ENCODE measurements at regions not wholly inside any gene's neighbourhood (a gene's known extent, or its start where the extent isn't known, plus 50 kb on each side); places are given as distances from the start of the nearest gene placed in this dataset.

DNA sequence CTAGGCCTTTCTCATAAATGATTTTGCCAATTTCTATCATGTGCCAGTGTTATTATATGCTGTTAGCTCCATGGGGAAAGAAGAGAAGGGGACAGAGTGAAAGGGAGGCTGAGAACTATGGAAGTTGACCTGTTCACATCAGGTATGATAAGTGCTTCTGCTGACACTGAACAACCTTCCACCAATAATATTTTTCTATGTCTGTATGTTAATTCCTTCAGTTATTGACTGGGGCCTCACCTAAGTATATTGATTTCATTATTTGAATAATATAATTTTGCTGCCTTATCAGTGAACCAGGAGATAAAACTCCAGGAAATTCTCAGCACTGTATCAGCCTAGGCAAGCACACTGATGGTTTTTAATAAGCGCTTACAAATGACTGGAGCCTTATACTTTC lies 262.8 kb downstream of the SNCA start:
- Histone ChIP-seq H3K4me1 (ENCODE audit: control insufficient read depth, insufficient read depth, low read length) (no peaks in the 10 kb centered on the region), H3K9me3 (ENCODE audit: control insufficient read depth, low read length) (no peaks in the 10 kb centered on the region), H3K4me3 (ENCODE audit: low read length) (no peak overlapping the region), H3K27ac (ENCODE audit: low read length) (no peak overlapping the region), H3K27me3 (ENCODE audit: control insufficient read depth, insufficient read depth) (no peaks in the 10 kb centered on the region)
- DNase-seq (no peak), ATAC-seq (no peak)
- WGBS: 96% methylated on average over 1 of the region's 1 CpG
- intact Hi-C loops (cut with DNase I): no loop called here

DNA sequence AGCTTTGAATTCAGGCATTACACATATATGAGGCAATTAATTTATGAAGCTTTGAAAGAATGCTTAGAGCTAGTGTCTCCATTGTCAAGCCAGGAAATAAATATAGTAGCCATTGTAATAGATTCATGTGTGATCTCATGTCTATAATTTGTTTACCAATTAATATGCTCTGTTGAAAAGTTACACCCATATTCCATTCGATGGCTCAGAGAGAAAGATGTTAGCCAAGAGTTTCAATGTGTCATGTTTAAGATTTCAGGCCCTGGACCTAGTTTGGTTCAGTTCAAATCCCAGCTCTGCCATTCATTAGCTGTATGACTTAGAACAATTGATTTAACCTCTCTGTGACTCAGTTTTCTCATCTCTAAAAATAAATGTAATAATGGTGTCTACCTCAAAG lies 263.3 kb downstream of the SNCA start:
- no peak for ATAC-seq
- Histone ChIP-seq H3K4me1 (ENCODE audit: control insufficient read depth, insufficient read depth, low read length) (no peaks in the 10 kb centered on the region), H3K27ac (ENCODE audit: low read length) (no peak overlapping the region), H3K9me3 (ENCODE audit: control insufficient read depth, low read length) (no peaks in the 10 kb centered on the region), H3K27me3 (ENCODE audit: control insufficient read depth, insufficient read depth) (no peaks in the 10 kb centered on the region), H3K4me3 (ENCODE audit: low read length) (no peak overlapping the region)
- intact Hi-C loops (cut with DNase I): no loop called here
- DNase-seq: no peak
- WGBS: 60% methylated on average over 1 of the region's 1 CpG

DNA sequence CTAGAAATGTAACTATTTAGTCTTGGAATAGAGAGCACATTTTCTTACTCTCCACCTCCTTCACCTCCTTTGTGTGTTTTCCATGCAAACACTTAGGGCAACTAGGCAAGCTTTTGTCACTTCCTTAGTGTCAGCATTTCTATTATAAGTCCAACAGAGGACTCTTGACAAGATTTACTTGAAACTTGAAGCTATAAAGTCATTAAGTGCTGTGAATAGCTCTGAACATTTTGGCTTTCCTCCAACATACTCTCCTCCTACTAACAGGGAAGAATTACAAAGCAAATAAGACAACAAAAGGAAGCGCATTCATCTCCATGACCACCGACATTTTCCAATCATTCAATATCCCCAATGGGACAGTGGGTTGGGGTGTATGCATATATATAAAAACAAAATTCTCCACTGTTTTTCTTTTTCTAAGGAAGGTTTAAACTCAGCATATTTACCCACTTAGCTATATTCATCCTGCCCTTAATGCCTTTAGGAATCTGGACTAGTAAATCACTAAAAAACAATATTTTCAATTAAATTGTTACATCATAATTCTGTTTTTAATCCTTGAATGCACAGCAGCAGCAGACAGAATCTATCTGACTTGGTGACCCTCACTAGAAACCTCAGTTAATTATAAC lies 264.6 kb downstream of the SNCA start:
- H3K27me3 ChIP-seq (ENCODE audit: control insufficient read depth, insufficient read depth): no peaks in the 10 kb centered on the region
- intact Hi-C loops (cut with DNase I): no loop called here
- WGBS: 44% methylated on average over 2 of the region's 2 CpGs

DNA sequence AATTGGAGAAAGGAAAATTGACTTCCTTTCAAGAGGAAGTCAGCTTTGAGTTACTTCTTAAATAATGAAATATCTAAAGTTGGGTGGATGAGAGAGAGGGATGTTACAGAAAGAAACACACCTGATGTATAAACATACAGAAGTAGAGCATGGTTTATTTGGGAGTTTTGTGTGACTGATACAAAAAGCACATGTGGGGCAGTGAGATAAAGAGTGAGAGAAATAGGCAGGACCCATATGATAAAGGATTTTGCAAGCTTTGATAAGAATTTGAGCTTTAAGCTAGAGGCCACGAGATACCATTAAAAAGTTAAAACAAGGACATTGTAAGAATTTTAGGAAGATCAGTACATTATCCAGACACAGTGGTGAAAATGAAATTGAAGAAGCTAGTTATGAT lies 263.3 kb upstream of the GPRIN3 start:
- no peaks in the 10 kb centered on the region for H3K4me1 ChIP-seq (ENCODE audit: control insufficient read depth, insufficient read depth, low read length)
- no peaks in the 10 kb centered on the region for H3K27me3 ChIP-seq (ENCODE audit: control insufficient read depth, insufficient read depth)
- H3K9me3 ChIP-seq (ENCODE audit: control insufficient read depth, low read length): no peaks in the 10 kb centered on the region
- no peak overlapping the region for H3K4me3 ChIP-seq (ENCODE audit: low read length)
- ATAC-seq (no peak), DNase-seq (no peak)
- WGBS: 62% methylated on average over 1 of the region's 1 CpG
- intact Hi-C loops (cut with DNase I): no loop called here
- H3K27ac ChIP-seq (ENCODE audit: low read length): no peak overlapping the region

More for the DNA sequence above, 264.6 kb downstream of the SNCA start:
- no peak overlapping the region for H3K27ac ChIP-seq (ENCODE audit: low read length)
- H3K9me3 ChIP-seq (ENCODE audit: control insufficient read depth, low read length): no peaks in the 10 kb centered on the region
- no peak for DNase-seq
- no peak for ATAC-seq
- H3K4me3 ChIP-seq (ENCODE audit: low read length): no peak overlapping the region
- no peaks in the 10 kb centered on the region for H3K4me1 ChIP-seq (ENCODE audit: control insufficient read depth, insufficient read depth, low read length)

DNA sequence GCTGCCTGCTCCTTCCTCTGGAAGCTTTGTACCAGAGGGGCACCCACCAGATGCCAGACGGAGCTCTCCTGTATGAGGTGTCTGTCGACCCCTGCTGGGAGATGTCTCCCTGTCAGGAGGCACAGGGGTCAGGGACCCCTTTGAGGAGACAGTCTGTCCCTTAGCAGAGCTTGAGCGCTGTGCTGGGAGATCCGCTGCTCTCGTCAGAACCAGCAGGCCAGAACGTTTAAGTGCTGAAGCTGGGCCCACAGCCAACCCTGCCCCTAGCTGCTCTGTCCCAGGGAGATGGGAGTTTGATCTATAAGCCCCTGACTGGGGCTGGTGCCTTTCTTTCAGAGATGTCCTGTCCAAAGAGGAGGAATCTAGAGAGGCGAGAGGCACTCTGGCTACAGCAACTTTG lies 260.3 kb upstream of the GPRIN3 start:
- ATAC-seq: no peak
- Histone ChIP-seq H3K27me3 (ENCODE audit: control insufficient read depth, insufficient read depth) (no peaks in the 10 kb centered on the region), H3K9me3 (ENCODE audit: control insufficient read depth, low read length) (no peaks in the 10 kb centered on the region), H3K27ac (ENCODE audit: low read length) (no peak overlapping the region), H3K4me3 (ENCODE audit: low read length) (no peak overlapping the region), H3K4me1 (ENCODE audit: control insufficient read depth, insufficient read depth, low read length) (no peaks in the 10 kb centered on the region)
- no peak for DNase-seq
- intact Hi-C loops (cut with DNase I): no loop called here
- 83% methylated on average over 7 of the region's 7 CpGs for WGBS

DNA sequence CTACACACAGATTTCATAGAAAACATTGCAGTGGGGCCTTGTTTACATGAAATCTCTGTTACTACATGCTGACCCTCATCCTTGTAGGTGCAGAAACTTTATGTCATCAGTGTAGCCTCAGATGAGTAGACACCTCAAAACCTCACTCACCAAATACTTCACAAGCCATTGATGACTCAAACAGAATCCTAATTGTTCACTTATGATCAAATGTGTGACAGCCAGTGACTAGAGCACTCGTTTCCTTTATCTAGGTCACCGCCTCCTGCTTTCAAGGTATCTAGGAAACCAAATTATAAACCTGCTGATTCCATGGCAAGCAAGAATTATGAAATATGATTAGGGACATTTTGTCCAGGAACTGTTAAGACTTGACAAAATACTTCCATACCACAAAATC lies 255.8 kb upstream of the GPRIN3 start:
- no peaks in the 10 kb centered on the region for H3K9me3 ChIP-seq (ENCODE audit: control insufficient read depth, low read length)
- no peaks in the 10 kb centered on the region for H3K4me1 ChIP-seq (ENCODE audit: control insufficient read depth, insufficient read depth, low read length)
- intact Hi-C loops (cut with DNase I): no loop called here
- no peak overlapping the region for H3K4me3 ChIP-seq (ENCODE audit: low read length)
- ATAC-seq (no peak), DNase-seq (no peak)
- 53% methylated on average over 2 of the region's 2 CpGs for WGBS
- no peaks in the 10 kb centered on the region for H3K27me3 ChIP-seq (ENCODE audit: control insufficient read depth, insufficient read depth)
- no peak overlapping the region for H3K27ac ChIP-seq (ENCODE audit: low read length)

DNA sequence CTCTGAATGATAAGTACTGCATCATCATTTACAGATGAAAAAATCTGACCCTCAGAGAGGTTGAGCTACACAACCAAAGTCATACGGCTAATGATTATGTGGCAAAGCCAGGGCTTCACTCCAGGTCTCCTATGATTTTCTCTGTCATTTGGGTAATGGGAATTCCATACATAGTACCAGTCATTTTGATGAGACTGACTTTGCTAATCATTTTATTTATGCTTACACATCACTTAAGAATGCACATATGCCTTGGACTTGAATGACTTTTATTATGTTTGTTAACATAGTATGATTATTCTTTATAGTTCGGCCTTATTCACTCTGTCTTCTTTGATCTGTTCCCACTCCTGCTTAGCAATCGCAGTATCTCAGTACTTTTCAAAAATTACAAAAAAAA lies 255.1 kb upstream of the GPRIN3 start:
- Histone ChIP-seq H3K9me3 (ENCODE audit: control insufficient read depth, low read length) (no peaks in the 10 kb centered on the region), H3K4me1 (ENCODE audit: control insufficient read depth, insufficient read depth, low read length) (no peaks in the 10 kb centered on the region), H3K4me3 (ENCODE audit: low read length) (no peak overlapping the region), H3K27ac (ENCODE audit: low read length) (no peak overlapping the region), H3K27me3 (ENCODE audit: control insufficient read depth, insufficient read depth) (no peaks in the 10 kb centered on the region)
- intact Hi-C loops (cut with DNase I): no loop called here
- DNase-seq (no peak), ATAC-seq (no peak)
- 84% methylated on average over 3 of the region's 3 CpGs for WGBS

DNA sequence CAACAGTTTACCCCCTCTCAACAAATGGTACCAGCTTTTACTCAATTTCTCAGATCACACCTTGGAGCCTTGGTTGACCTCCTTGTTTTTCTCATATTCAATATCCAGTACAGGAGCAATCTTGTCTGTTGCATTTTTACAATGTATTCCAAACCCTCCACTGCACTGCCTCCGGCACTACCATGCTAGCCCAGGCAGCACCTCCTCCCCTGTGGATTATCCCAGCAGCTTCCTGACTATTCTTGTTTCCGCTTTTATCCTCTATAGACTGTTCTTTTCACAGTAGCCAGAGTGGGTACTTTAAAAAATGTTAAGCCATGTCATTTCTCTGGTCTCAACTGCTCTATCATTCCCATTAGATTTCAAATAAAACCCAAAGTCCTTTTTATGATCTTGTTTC lies 253.4 kb upstream of the GPRIN3 start:
- no peak for ATAC-seq

DNA sequence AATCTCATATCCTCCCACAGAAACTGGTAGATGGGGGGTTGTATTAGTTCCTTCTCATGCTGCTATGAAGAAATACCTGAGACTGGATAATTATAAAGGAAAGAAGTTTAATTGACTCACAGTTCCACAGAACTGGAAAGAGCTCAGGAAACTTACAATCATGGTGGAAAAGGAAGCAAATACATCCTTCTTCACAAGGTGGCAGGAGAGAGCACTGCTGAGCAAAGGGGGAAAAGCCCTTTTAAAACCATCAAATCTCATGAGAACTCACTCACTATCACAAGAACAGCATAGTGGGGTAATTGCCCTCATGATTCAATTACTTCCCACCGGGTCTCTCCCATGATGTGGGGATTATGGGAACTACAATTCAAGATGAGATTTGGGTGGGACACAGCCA lies 250.5 kb upstream of the GPRIN3 start:
- DNase-seq: no peak
- no peak for ATAC-seq
- Histone ChIP-seq H3K27ac (ENCODE audit: low read length) (no peak overlapping the region), H3K4me3 (ENCODE audit: low read length) (no peak overlapping the region), H3K4me1 (ENCODE audit: control insufficient read depth, insufficient read depth, low read length) (no peaks in the 10 kb centered on the region), H3K27me3 (ENCODE audit: control insufficient read depth, insufficient read depth) (no peaks in the 10 kb centered on the region), H3K9me3 (ENCODE audit: control insufficient read depth, low read length) (no peaks in the 10 kb centered on the region)
- 76% methylated on average over 1 of the region's 1 CpG for WGBS
- intact Hi-C loops (cut with DNase I): no loop called here

More for the DNA sequence above, 253.4 kb upstream of the GPRIN3 start:
- Histone ChIP-seq H3K9me3 (ENCODE audit: control insufficient read depth, low read length) (no peaks in the 10 kb centered on the region), H3K4me1 (ENCODE audit: control insufficient read depth, insufficient read depth, low read length) (no peaks in the 10 kb centered on the region), H3K4me3 (ENCODE audit: low read length) (no peak overlapping the region), H3K27me3 (ENCODE audit: control insufficient read depth, insufficient read depth) (no peaks in the 10 kb centered on the region), H3K27ac (ENCODE audit: low read length) (no peak overlapping the region)
- 87% methylated on average over 2 of the region's 2 CpGs for WGBS
- no peak for DNase-seq
- intact Hi-C loops (cut with DNase I): no loop called here

DNA sequence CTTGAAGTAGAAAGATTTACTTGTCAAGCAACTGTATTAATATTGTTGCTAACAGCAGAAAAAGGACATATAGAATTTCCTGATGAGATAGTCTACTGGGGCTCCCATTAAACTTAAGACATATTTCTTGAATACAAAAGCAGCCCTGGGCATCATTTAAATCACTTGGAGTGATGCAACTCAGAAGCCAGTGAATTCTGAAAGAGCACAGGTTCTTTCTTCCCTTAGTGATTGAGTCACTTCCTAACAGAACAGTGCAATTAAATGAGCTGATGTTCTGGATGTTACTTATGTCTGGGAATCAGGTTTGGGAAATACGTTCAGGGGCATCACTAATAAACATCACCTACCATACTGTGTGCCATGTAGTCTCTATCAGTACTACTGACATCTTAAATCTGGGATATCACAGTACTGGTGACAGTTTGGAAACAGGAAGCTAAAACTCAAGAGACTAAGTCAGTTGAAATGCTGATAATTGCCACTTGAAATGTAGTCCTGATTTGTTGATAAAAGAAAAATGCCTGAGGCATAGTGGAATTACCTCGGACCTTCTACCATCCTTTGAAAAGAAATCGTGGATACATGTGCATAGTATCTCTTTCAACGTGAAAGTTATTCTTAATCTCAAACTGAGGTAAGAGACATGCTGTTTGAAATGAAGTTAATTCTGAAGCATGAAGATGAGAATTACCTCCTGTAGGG lies 249.2 kb upstream of the GPRIN3 start:
- intact Hi-C loops (cut with DNase I): no loop called here
- Histone ChIP-seq H3K27me3 (ENCODE audit: control insufficient read depth, insufficient read depth) (no peaks in the 10 kb centered on the region), H3K4me3 (ENCODE audit: low read length) (no peak overlapping the region), H3K4me1 (ENCODE audit: control insufficient read depth, insufficient read depth, low read length) (no peaks in the 10 kb centered on the region), H3K9me3 (ENCODE audit: control insufficient read depth, low read length) (no peaks in the 10 kb centered on the region), H3K27ac (ENCODE audit: low read length) (no peak overlapping the region)
- 36% methylated on average over 4 of the region's 4 CpGs for WGBS
- ATAC-seq: no peak
- no peak for DNase-seq

DNA sequence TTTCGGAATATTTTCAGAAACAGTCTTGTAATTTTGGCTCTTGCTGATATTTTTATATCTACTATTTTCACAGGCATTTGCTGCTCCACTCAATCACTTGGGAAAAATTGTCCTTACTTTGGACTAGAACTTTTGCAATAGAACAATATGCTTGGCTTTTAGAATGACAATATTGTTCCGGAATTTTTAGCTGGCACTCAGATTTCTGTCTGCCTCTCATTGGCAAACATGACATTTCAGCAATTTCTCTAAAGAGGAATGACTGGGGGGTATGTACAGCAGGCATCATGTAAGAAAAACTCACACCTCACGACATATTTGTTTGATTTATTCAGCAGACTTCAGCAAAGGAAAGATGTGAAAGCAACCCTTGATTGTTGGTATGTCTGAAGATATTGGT lies 243.6 kb upstream of the GPRIN3 start:
- 73% methylated on average over 3 of the region's 3 CpGs for WGBS
- H3K27ac ChIP-seq (ENCODE audit: low read length): no peak overlapping the region
- no peaks in the 10 kb centered on the region for H3K9me3 ChIP-seq (ENCODE audit: control insufficient read depth, low read length)
- DNase-seq (no peak), ATAC-seq (no peak)
- no peaks in the 10 kb centered on the region for H3K4me1 ChIP-seq (ENCODE audit: control insufficient read depth, insufficient read depth, low read length)
- intact Hi-C loops (cut with DNase I): no loop called here
- H3K4me3 ChIP-seq (ENCODE audit: low read length): no peak overlapping the region
- H3K27me3 ChIP-seq (ENCODE audit: control insufficient read depth, insufficient read depth): no peaks in the 10 kb centered on the region

DNA sequence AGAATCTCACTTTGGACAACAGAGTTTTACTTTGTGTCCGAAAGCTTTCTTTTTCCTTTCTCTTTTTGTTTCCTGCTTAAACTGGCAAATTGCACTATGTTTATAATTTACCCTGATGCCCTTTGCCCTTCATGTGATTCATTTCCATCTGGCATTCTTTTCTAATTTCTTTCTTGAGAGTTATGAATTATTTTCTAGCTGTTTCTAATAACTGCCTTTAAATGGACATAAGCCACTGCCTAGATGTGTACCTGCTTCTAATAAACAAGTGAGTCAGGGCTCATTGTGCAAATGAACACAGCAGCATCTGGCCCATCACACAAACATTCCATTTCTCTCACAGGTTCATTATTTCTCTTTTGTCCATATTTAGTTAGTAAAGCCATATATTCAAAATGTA lies 242.3 kb upstream of the GPRIN3 start:
- H3K27me3 ChIP-seq (ENCODE audit: control insufficient read depth, insufficient read depth): no peaks in the 10 kb centered on the region
- WGBS: 68% methylated on average over 1 of the region's 1 CpG
- no peaks in the 10 kb centered on the region for H3K9me3 ChIP-seq (ENCODE audit: control insufficient read depth, low read length)
- ATAC-seq: no peak
- H3K27ac ChIP-seq (ENCODE audit: low read length): no peak overlapping the region
- intact Hi-C loops (cut with DNase I): no loop called here
- DNase-seq: no peak
- no peak overlapping the region for H3K4me3 ChIP-seq (ENCODE audit: low read length)
- H3K4me1 ChIP-seq (ENCODE audit: control insufficient read depth, insufficient read depth, low read length): no peaks in the 10 kb centered on the region

Measured in right cardiac atrium (tissue), 5 donors.